ENCODE measurements at regions not wholly inside any gene's neighbourhood (a gene's known extent, or its start where the extent isn't known, plus 50 kb on each side); places are given as distances from the start of the nearest gene placed in this dataset.

- Histone ChIP-seq H3K36me3 (ENCODE audit: control insufficient read depth in 2 of 3, insufficient read depth in 3 of 3, low read length in 3 of 3) (no peaks in the 10 kb centered on the region), H3K4me3 (ENCODE audit: low read length) (no peak overlapping the region), H3K27ac (ENCODE audit: low read depth, low read length) (no peak overlapping the region), H3K27me3 (ENCODE audit: control insufficient read depth in 2 of 2, insufficient read depth in 2 of 2, low read length in 2 of 2) (no peaks in the 10 kb centered on the region), H3K4me1 (ENCODE audit: control insufficient read depth in 2 of 2, insufficient read depth in 2 of 2, low read length in 2 of 2) (no peaks in the 10 kb centered on the region), H3K9me3 (ENCODE audit: control insufficient read depth in 2 of 3, low read length in 3 of 3) (no peaks in the 10 kb centered on the region)
- Mint-ChIP-seq H3K27me3 (peaks cover 0 to 40% (median 32%) of the 10 kb centered on the region in 5 donors), H3K36me3 (no peaks in the 10 kb centered on the region), H3K27ac (no peak overlapping the region), H3K4me3 (no peak overlapping the region), H3K4me1 (no peaks in the 10 kb centered on the region), H3K9me3 (peaks cover 0 to 2% (median 0%) of the 10 kb centered on the region in 11 donors)
- no peak for DNase-seq
- ATAC-seq, result no peak
- intact Hi-C loops (cut with micrococcal nuclease), result no loop called here
- ChIA-PET POLR2A (no interaction called here), CTCF (no interaction called here)
These were observed 68.1 kb upstream of the CPHXL start for GRCh38 chr16:75794426-75794825.

GRCh38 chr16:75798714-75799113 is 72.4 kb upstream of the CPHXL start:
- peaks cover 0 to 2% (median 0%) of the 10 kb centered on the region in 11 donors for H3K9me3 Mint-ChIP-seq

GRCh38 chr16:75801307-75801706 is 75.0 kb upstream of the CPHXL start:
- no peaks in the 10 kb centered on the region for H3K27me3 ChIP-seq (ENCODE audit: control insufficient read depth in 2 of 2, insufficient read depth in 2 of 2, low read length in 2 of 2)
- ATAC-seq, result no peak
- H3K27ac ChIP-seq (ENCODE audit: low read depth, low read length), result no peak overlapping the region
- no peak overlapping the region for H3K4me3 ChIP-seq (ENCODE audit: low read length)
- intact Hi-C loops (cut with micrococcal nuclease), result no loop called here
- peaks cover 0 to 41% (median 34%) of the 10 kb centered on the region in 5 donors for H3K27me3 Mint-ChIP-seq
- POLR2A ChIA-PET, result no interaction called here
- no peak for DNase-seq
- no peak overlapping the region for H3K4me3 Mint-ChIP-seq
- no peaks in the 10 kb centered on the region for H3K4me1 Mint-ChIP-seq
- CTCF ChIA-PET, result no interaction called here
- H3K36me3 ChIP-seq (ENCODE audit: control insufficient read depth in 2 of 3, insufficient read depth in 3 of 3, low read length in 3 of 3), result no peaks in the 10 kb centered on the region
- no peaks in the 10 kb centered on the region for H3K4me1 ChIP-seq (ENCODE audit: control insufficient read depth in 2 of 2, insufficient read depth in 2 of 2, low read length in 2 of 2)
- no peaks in the 10 kb centered on the region for H3K9me3 ChIP-seq (ENCODE audit: control insufficient read depth in 2 of 3, low read length in 3 of 3)
- no peaks in the 10 kb centered on the region for H3K36me3 Mint-ChIP-seq
- H3K27ac Mint-ChIP-seq, result no peak overlapping the region
- H3K9me3 Mint-ChIP-seq, result peaks cover 0 to 2% (median 0%) of the 10 kb centered on the region in 11 donors

More at GRCh38 chr16:75798714-75799113, 72.4 kb upstream of the CPHXL start:
- no peaks in the 10 kb centered on the region for H3K36me3 ChIP-seq (ENCODE audit: control insufficient read depth in 2 of 3, insufficient read depth in 3 of 3, low read length in 3 of 3)
- no peak for DNase-seq
- Mint-ChIP-seq H3K36me3 (no peaks in the 10 kb centered on the region), H3K27ac (no peak overlapping the region), H3K27me3 (peaks cover 0 to 41% (median 31%) of the 10 kb centered on the region in 5 donors), H3K4me1 (no peaks in the 10 kb centered on the region), H3K4me3 (no peak overlapping the region)
- H3K27me3 ChIP-seq (ENCODE audit: control insufficient read depth in 2 of 2, insufficient read depth in 2 of 2, low read length in 2 of 2), result no peaks in the 10 kb centered on the region
- no peaks in the 10 kb centered on the region for H3K4me1 ChIP-seq (ENCODE audit: control insufficient read depth in 2 of 2, insufficient read depth in 2 of 2, low read length in 2 of 2)
- H3K4me3 ChIP-seq (ENCODE audit: low read length), result no peak overlapping the region
- POLR2A ChIA-PET, result no interaction called here
- CTCF ChIA-PET, result no interaction called here
- intact Hi-C loops (cut with micrococcal nuclease), result no loop called here
- H3K9me3 ChIP-seq (ENCODE audit: control insufficient read depth in 2 of 3, low read length in 3 of 3), result no peaks in the 10 kb centered on the region
- no peak for ATAC-seq
- H3K27ac ChIP-seq (ENCODE audit: low read depth, low read length), result no peak overlapping the region

- H3K4me3 ChIP-seq (ENCODE audit: low read length), result no peak overlapping the region
- Mint-ChIP-seq H3K4me1 (no peaks in the 10 kb centered on the region), H3K27me3 (peaks cover 0 to 43% (median 24%) of the 10 kb centered on the region in 5 donors), H3K36me3 (no peaks in the 10 kb centered on the region), H3K27ac (no peak overlapping the region), H3K4me3 (no peak overlapping the region), H3K9me3 (no peaks in the 10 kb centered on the region)
- H3K27me3 ChIP-seq (ENCODE audit: control insufficient read depth in 2 of 2, insufficient read depth in 2 of 2, low read length in 2 of 2), result no peaks in the 10 kb centered on the region
- no peaks in the 10 kb centered on the region for H3K36me3 ChIP-seq (ENCODE audit: control insufficient read depth in 2 of 3, insufficient read depth in 3 of 3, low read length in 3 of 3)
- no peaks in the 10 kb centered on the region for H3K9me3 ChIP-seq (ENCODE audit: control insufficient read depth in 2 of 3, low read length in 3 of 3)
- ChIA-PET POLR2A (no interaction called here), CTCF (no interaction called here)
- H3K27ac ChIP-seq (ENCODE audit: low read depth, low read length), result no peak overlapping the region
- intact Hi-C loops (cut with micrococcal nuclease), result no loop called here
- no peaks in the 10 kb centered on the region for H3K4me1 ChIP-seq (ENCODE audit: control insufficient read depth in 2 of 2, insufficient read depth in 2 of 2, low read length in 2 of 2)
- DNase-seq (no peak), ATAC-seq (no peak)
These were observed 77.5 kb upstream of the CPHXL start for GRCh38 chr16:75803753-75804152.

GRCh38 chr16:75804368-75804767 is 78.1 kb upstream of the CPHXL start:
- POLR2A ChIA-PET, result no interaction called here

GRCh38 chr16:75805946-75806345 is 79.7 kb upstream of the CPHXL start:
- H3K9me3 Mint-ChIP-seq, result no peaks in the 10 kb centered on the region
- no peaks in the 10 kb centered on the region for H3K36me3 Mint-ChIP-seq
- peaks cover 0 to 48% (median 17%) of the 10 kb centered on the region in 5 donors for H3K27me3 Mint-ChIP-seq
- Histone ChIP-seq H3K4me1 (ENCODE audit: control insufficient read depth in 2 of 2, insufficient read depth in 2 of 2, low read length in 2 of 2) (no peaks in the 10 kb centered on the region), H3K27ac (ENCODE audit: low read depth, low read length) (no peak overlapping the region), H3K9me3 (ENCODE audit: control insufficient read depth in 2 of 3, low read length in 3 of 3) (no peaks in the 10 kb centered on the region), H3K27me3 (ENCODE audit: control insufficient read depth in 2 of 2, insufficient read depth in 2 of 2, low read length in 2 of 2) (no peaks in the 10 kb centered on the region), H3K4me3 (ENCODE audit: low read length) (no peak overlapping the region), H3K36me3 (ENCODE audit: control insufficient read depth in 2 of 3, insufficient read depth in 3 of 3, low read length in 3 of 3) (no peaks in the 10 kb centered on the region)
- ChIA-PET POLR2A (no interaction called here), CTCF (no interaction called here)
- DNase-seq, result no peak
- H3K27ac Mint-ChIP-seq, result no peak overlapping the region
- no peaks in the 10 kb centered on the region for H3K4me1 Mint-ChIP-seq
- no peak for ATAC-seq
- no peak overlapping the region for H3K4me3 Mint-ChIP-seq
- intact Hi-C loops (cut with micrococcal nuclease), result no loop called here

More at GRCh38 chr16:75804368-75804767, 78.1 kb upstream of the CPHXL start:
- H3K4me3 ChIP-seq (ENCODE audit: low read length), result no peak overlapping the region
- H3K4me1 ChIP-seq (ENCODE audit: control insufficient read depth in 2 of 2, insufficient read depth in 2 of 2, low read length in 2 of 2), result no peaks in the 10 kb centered on the region
- Mint-ChIP-seq H3K36me3 (no peaks in the 10 kb centered on the region), H3K9me3 (no peaks in the 10 kb centered on the region), H3K27me3 (peaks cover 0 to 39% (median 18%) of the 10 kb centered on the region in 5 donors), H3K27ac (no peak overlapping the region), H3K4me1 (no peaks in the 10 kb centered on the region), H3K4me3 (no peak overlapping the region)
- no peaks in the 10 kb centered on the region for H3K9me3 ChIP-seq (ENCODE audit: control insufficient read depth in 2 of 3, low read length in 3 of 3)
- H3K27me3 ChIP-seq (ENCODE audit: control insufficient read depth in 2 of 2, insufficient read depth in 2 of 2, low read length in 2 of 2), result no peaks in the 10 kb centered on the region
- intact Hi-C loops (cut with micrococcal nuclease), result no loop called here
- DNase-seq, result no peak
- CTCF ChIA-PET, result no interaction called here
- no peak overlapping the region for H3K27ac ChIP-seq (ENCODE audit: low read depth, low read length)
- H3K36me3 ChIP-seq (ENCODE audit: control insufficient read depth in 2 of 3, insufficient read depth in 3 of 3, low read length in 3 of 3), result no peaks in the 10 kb centered on the region
- no peak for ATAC-seq

- H3K4me1 Mint-ChIP-seq, result no peaks in the 10 kb centered on the region
- intact Hi-C loops (cut with micrococcal nuclease), result no loop called here
- no peaks in the 10 kb centered on the region for H3K36me3 ChIP-seq (ENCODE audit: control insufficient read depth in 2 of 3, insufficient read depth in 3 of 3, low read length in 3 of 3)
- ChIA-PET CTCF (no interaction called here), POLR2A (no interaction called here)
- DNase-seq (no peak), ATAC-seq (no peak)
- H3K9me3 Mint-ChIP-seq, result no peaks in the 10 kb centered on the region
- no peak overlapping the region for H3K4me3 Mint-ChIP-seq
- no peak overlapping the region for H3K4me3 ChIP-seq (ENCODE audit: low read length)
- H3K27me3 Mint-ChIP-seq, result peaks cover 0 to 48% (median 15%) of the 10 kb centered on the region in 5 donors
- no peaks in the 10 kb centered on the region for H3K27me3 ChIP-seq (ENCODE audit: control insufficient read depth in 2 of 2, insufficient read depth in 2 of 2, low read length in 2 of 2)
- H3K36me3 Mint-ChIP-seq, result no peaks in the 10 kb centered on the region
- H3K27ac Mint-ChIP-seq, result no peak overlapping the region
- H3K4me1 ChIP-seq (ENCODE audit: control insufficient read depth in 2 of 2, insufficient read depth in 2 of 2, low read length in 2 of 2), result no peaks in the 10 kb centered on the region
- no peak overlapping the region for H3K27ac ChIP-seq (ENCODE audit: low read depth, low read length)
- no peaks in the 10 kb centered on the region for H3K9me3 ChIP-seq (ENCODE audit: control insufficient read depth in 2 of 3, low read length in 3 of 3)
These were observed 80.2 kb upstream of the CPHXL start for GRCh38 chr16:75806487-75806886.

Data from naive thymus-derived CD4-positive, alpha-beta T cell (primary cell).